ENCODE measurements at regions not wholly inside any gene's neighbourhood (a gene's known extent, or its start where the extent isn't known, plus 50 kb on each side); places are given as distances from the start of the nearest gene placed in this dataset.

- Histone ChIP-seq H3K4me3 (no peak overlapping the region), H3K36me3 (no peaks in the 10 kb centered on the region), H3K27ac (replicated peaks) (no peak overlapping the region), H3K9me3 (replicated peaks) (no peaks in the 10 kb centered on the region), H3K4me1 (peaks cover 3% of the 10 kb centered on the region), H3K27me3 (ENCODE audit: low read depth) (no peaks in the 10 kb centered on the region)
- intact Hi-C loops (cut with micrococcal nuclease) = no loop called here
- TF ChIP-seq CTCF (IDR thresholded peaks at IDR 0.05; ENCODE audit: borderline replicate concordance) = no peak
- DNase-seq = no peak
Observed at GRCh38 chr9:99341686-99342085, 119.6 kb downstream of the SEC61B start.

GRCh38 chr9:99345451-99345850, 123.4 kb downstream of the SEC61B start:
- DNase-seq = no peak

GRCh38 chr9:99345942-99346341, 123.9 kb downstream of the SEC61B start:
- no peaks in the 10 kb centered on the region for H3K4me1 ChIP-seq
- H3K9me3 ChIP-seq (replicated peaks) = no peaks in the 10 kb centered on the region
- no peaks in the 10 kb centered on the region for H3K36me3 ChIP-seq
- no peak for DNase-seq
- intact Hi-C loops (cut with micrococcal nuclease) = no loop called here
- H3K27ac ChIP-seq (replicated peaks) = no peak overlapping the region
- no peak overlapping the region for H3K4me3 ChIP-seq
- TF ChIP-seq CTCF (IDR thresholded peaks at IDR 0.05; ENCODE audit: borderline replicate concordance) = no peak
- no peaks in the 10 kb centered on the region for H3K27me3 ChIP-seq (ENCODE audit: low read depth)

More at GRCh38 chr9:99345451-99345850, 123.4 kb downstream of the SEC61B start:
- H3K27me3 ChIP-seq (ENCODE audit: low read depth) = no peaks in the 10 kb centered on the region
- H3K4me3 ChIP-seq = no peak overlapping the region
- TF ChIP-seq CTCF (IDR thresholded peaks at IDR 0.05; ENCODE audit: borderline replicate concordance) = no peak
- H3K4me1 ChIP-seq = no peaks in the 10 kb centered on the region
- H3K9me3 ChIP-seq (replicated peaks) = no peaks in the 10 kb centered on the region
- H3K27ac ChIP-seq (replicated peaks) = no peak overlapping the region
- intact Hi-C loops (cut with micrococcal nuclease) = no loop called here
- no peaks in the 10 kb centered on the region for H3K36me3 ChIP-seq

- H3K4me3 ChIP-seq = no peak overlapping the region
- DNase-seq = no peak
- H3K27ac ChIP-seq (replicated peaks) = no peak overlapping the region
- intact Hi-C loops (cut with micrococcal nuclease) = no loop called here
- no peaks in the 10 kb centered on the region for H3K27me3 ChIP-seq (ENCODE audit: low read depth)
- no peak for TF ChIP-seq CTCF (IDR thresholded peaks at IDR 0.05; ENCODE audit: borderline replicate concordance)
- no peaks in the 10 kb centered on the region for H3K4me1 ChIP-seq
- H3K36me3 ChIP-seq = no peaks in the 10 kb centered on the region
- no peaks in the 10 kb centered on the region for H3K9me3 ChIP-seq (replicated peaks)
Observed at GRCh38 chr9:99347568-99347967, 125.5 kb downstream of the SEC61B start.

GRCh38 chr9:99348289-99348688, 126.2 kb downstream of the SEC61B start:
- TF ChIP-seq CTCF (IDR thresholded peaks at IDR 0.05; ENCODE audit: borderline replicate concordance) = no peak
- Histone ChIP-seq H3K27me3 (ENCODE audit: low read depth) (no peaks in the 10 kb centered on the region), H3K27ac (replicated peaks) (no peak overlapping the region), H3K4me3 (no peak overlapping the region), H3K9me3 (replicated peaks) (no peaks in the 10 kb centered on the region), H3K4me1 (no peaks in the 10 kb centered on the region), H3K36me3 (no peaks in the 10 kb centered on the region)
- no peak for DNase-seq
- intact Hi-C loops (cut with micrococcal nuclease) = no loop called here

GRCh38 chr9:99349870-99350269, 127.8 kb downstream of the SEC61B start:
- H3K4me1 ChIP-seq = no peaks in the 10 kb centered on the region
- no peak overlapping the region for H3K27ac ChIP-seq (replicated peaks)
- DNase-seq = no peak
- H3K27me3 ChIP-seq (ENCODE audit: low read depth) = no peaks in the 10 kb centered on the region
- TF ChIP-seq CTCF (IDR thresholded peaks at IDR 0.05; ENCODE audit: borderline replicate concordance) = no peak
- no peaks in the 10 kb centered on the region for H3K36me3 ChIP-seq
- no peak overlapping the region for H3K4me3 ChIP-seq
- intact Hi-C loops (cut with micrococcal nuclease) = no loop called here
- no peaks in the 10 kb centered on the region for H3K9me3 ChIP-seq (replicated peaks)

Data from left ventricle myocardium inferior (tissue), 1 donor.